Stimulated activated CD4-positive, alpha-beta T cell treated with anti-CD3 and anti-CD28 coated beads, Interleukin-4, amount 100 ng/mL, for 4 hours (primary cell): ENCODE measurements at regions not wholly inside any gene's neighbourhood (a gene's known extent, or its start where the extent isn't known, plus 50 kb on each side); places are given as distances from the start of the nearest gene placed in this dataset.
"Not testable (repeated sequence)": the region's sequence is repeated elsewhere in the genome, so short reads cannot be mapped to it uniquely, and the experiment has no call there.

Experiments used
- DNase-seq, 2 experiments: peaks; one replicate each; pipeline ENCODE4 v3.0.0-alpha.2; 2020

- DNase-seq, result no peak
Measured at GRCh38 chr11:15300341-15300740, 185.6 kb downstream of the INSC start.

GRCh38 chr11:15307619-15308024 lies 192.9 kb downstream of the INSC start:
- DNase-seq, result no peak

GRCh38 chr11:15308840-15309239 lies 194.1 kb downstream of the INSC start:
- DNase-seq, result no peak

GRCh38 chr11:15309296-15309695 lies 194.6 kb downstream of the INSC start:
- DNase-seq, result no peak

GRCh38 chr11:15313862-15314261 lies 199.1 kb downstream of the INSC start:
- no peak for DNase-seq

GRCh38 chr11:15318814-15319213 lies 204.1 kb downstream of the INSC start:
- DNase-seq, result no peak

GRCh38 chr11:15326520-15326919 lies 211.8 kb downstream of the INSC start:
- no peak for DNase-seq

- no peak for DNase-seq
Measured at GRCh38 chr11:15327786-15328231, 213.1 kb downstream of the INSC start.

- no peak for DNase-seq
Measured at GRCh38 chr11:15333407-15333806, 218.7 kb downstream of the INSC start.

GRCh38 chr11:15334766-15335165 lies 220.0 kb downstream of the INSC start:
- DNase-seq, result no peak

- no peak for DNase-seq
Measured at GRCh38 chr11:15336021-15336420, 221.3 kb downstream of the INSC start.

- no peak for DNase-seq
Measured at GRCh38 chr11:15339302-15339701, 224.6 kb downstream of the INSC start.

GRCh38 chr11:15341587-15341986 lies 226.9 kb downstream of the INSC start:
- DNase-seq, result no peak

- DNase-seq, result no peak
Measured at GRCh38 chr11:15342163-15342562, 227.4 kb downstream of the INSC start.

GRCh38 chr11:15346907-15347306 lies 232.2 kb downstream of the INSC start:
- DNase-seq, result no peak

- DNase-seq, result no peak
Measured at GRCh38 chr11:15347969-15348734, 233.4 kb downstream of the INSC start.

GRCh38 chr11:15349413-15349812 lies 234.7 kb downstream of the INSC start:
- no peak for DNase-seq

GRCh38 chr11:15361316-15361715 lies 246.6 kb downstream of the INSC start:
- DNase-seq, result no peak

- DNase-seq, result not testable (repeated sequence)
Measured at GRCh38 chr11:15365286-15365685, 250.6 kb downstream of the INSC start.

- DNase-seq, result no peak
Measured at GRCh38 chr11:15367695-15368094, 253.0 kb downstream of the INSC start.

GRCh38 chr11:15370495-15371147 lies 255.9 kb downstream of the INSC start:
- DNase-seq, result no peak

- DNase-seq, result no peak
Measured at GRCh38 chr11:15371533-15371932, 256.8 kb downstream of the INSC start.

- no peak for DNase-seq
Measured at GRCh38 chr11:15374418-15374817, 259.7 kb downstream of the INSC start.

- no peak for DNase-seq
Measured at GRCh38 chr11:15378941-15379340, 264.2 kb downstream of the INSC start.

GRCh38 chr11:15379483-15379882 lies 264.8 kb downstream of the INSC start:
- no peak for DNase-seq
